GM12891 (cell line): ENCODE measurements at regions not wholly inside any gene's neighbourhood (a gene's known extent, or its start where the extent isn't known, plus 50 kb on each side); places are given as distances from the start of the nearest gene placed in this dataset.

Source experiments
- POLR2A ChIP-seq: IDR thresholded peaks from 2 replicates; pipeline ENCODE4 v1.6.1; 2011; ENCODE audit warnings: low read depth, low read length, control low read depth
- TAF1 ChIP-seq: IDR thresholded peaks from 2 replicates; pipeline ENCODE4 v1.6.1; 2011; ENCODE audit warnings: low read depth, low read length, control low read depth

DNA sequence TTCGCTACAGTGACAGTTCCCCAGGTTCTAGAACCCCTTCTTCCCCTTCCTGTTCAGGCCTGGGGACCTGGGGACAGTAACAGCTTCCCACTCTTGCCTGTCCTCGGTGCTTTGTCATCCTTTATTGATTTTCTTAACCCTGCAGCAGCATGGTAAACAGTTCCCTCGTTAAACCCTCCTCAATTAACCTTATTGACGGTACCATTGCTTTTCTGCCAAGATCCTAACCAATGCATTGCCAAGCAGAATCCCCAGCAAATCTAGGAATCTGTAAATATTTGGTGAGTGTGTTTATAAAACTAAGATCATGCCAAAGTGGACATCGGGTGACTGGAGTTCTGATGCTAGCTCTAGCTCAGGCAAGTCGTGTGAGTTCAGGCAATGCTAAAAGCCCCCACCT is 99.6 kb upstream of the KAZN start:
- TF ChIP-seq POLR2A (no peak), TAF1 (no peak)
